Kidney glomerular epithelial cell (primary cell): ENCODE measurements at regions not wholly inside any gene's neighbourhood (a gene's known extent, or its start where the extent isn't known, plus 50 kb on each side); places are given as distances from the start of the nearest gene placed in this dataset.
"Not testable (repeated sequence)": the region's sequence is repeated elsewhere in the genome, so short reads cannot be mapped to it uniquely, and the experiment has no call there.

ENCODE experiments used
- DNase-seq: peaks from one replicate; lab custom pipeline; 2025; lab: John Stamatoyannopoulos, UW

- DNase-seq: no peak
Measured at GRCh38 chr15:70576696-70577095, 186.7 kb downstream of the UACA start.

GRCh38 chr15:70576276-70576675 is 187.1 kb downstream of the UACA start:
- no peak for DNase-seq

GRCh38 chr15:70575231-70576226 is 187.8 kb downstream of the UACA start:
- no peak for DNase-seq

- not testable (repeated sequence) for DNase-seq
Measured at GRCh38 chr15:70574325-70574724, 189.0 kb downstream of the UACA start.

GRCh38 chr15:70573121-70573850 is 190.1 kb downstream of the UACA start:
- no peak for DNase-seq

- no peak for DNase-seq
Measured at GRCh38 chr15:70569714-70570231, 193.6 kb downstream of the UACA start.

- no peak for DNase-seq
Measured at GRCh38 chr15:70569091-70569713, 194.2 kb downstream of the UACA start.

GRCh38 chr15:70566989-70567388 is 196.4 kb downstream of the UACA start:
- DNase-seq: no peak

GRCh38 chr15:70566047-70566835 is 197.1 kb downstream of the UACA start:
- DNase-seq: no peak

GRCh38 chr15:70563561-70564095 is 199.7 kb downstream of the UACA start:
- no peak for DNase-seq

GRCh38 chr15:70562906-70563305 is 200.5 kb downstream of the UACA start:
- no peak for DNase-seq

- DNase-seq: no peak
Measured at GRCh38 chr15:70561885-70562284, 201.5 kb downstream of the UACA start.

- DNase-seq: no peak
Measured at GRCh38 chr15:70560617-70561328, 202.6 kb downstream of the UACA start.

- DNase-seq: no peak
Measured at GRCh38 chr15:70559265-70560239, 203.8 kb downstream of the UACA start.

GRCh38 chr15:70558406-70559264 is 204.7 kb downstream of the UACA start:
- no peak for DNase-seq

- DNase-seq: no peak
Measured at GRCh38 chr15:70557521-70558258, 205.7 kb downstream of the UACA start.

- DNase-seq: no peak
Measured at GRCh38 chr15:70556779-70557178, 206.6 kb downstream of the UACA start.
